ENCODE measurements at regions not wholly inside any gene's neighbourhood (a gene's known extent, or its start where the extent isn't known, plus 50 kb on each side); places are given as distances from the start of the nearest gene placed in this dataset.

DNA sequence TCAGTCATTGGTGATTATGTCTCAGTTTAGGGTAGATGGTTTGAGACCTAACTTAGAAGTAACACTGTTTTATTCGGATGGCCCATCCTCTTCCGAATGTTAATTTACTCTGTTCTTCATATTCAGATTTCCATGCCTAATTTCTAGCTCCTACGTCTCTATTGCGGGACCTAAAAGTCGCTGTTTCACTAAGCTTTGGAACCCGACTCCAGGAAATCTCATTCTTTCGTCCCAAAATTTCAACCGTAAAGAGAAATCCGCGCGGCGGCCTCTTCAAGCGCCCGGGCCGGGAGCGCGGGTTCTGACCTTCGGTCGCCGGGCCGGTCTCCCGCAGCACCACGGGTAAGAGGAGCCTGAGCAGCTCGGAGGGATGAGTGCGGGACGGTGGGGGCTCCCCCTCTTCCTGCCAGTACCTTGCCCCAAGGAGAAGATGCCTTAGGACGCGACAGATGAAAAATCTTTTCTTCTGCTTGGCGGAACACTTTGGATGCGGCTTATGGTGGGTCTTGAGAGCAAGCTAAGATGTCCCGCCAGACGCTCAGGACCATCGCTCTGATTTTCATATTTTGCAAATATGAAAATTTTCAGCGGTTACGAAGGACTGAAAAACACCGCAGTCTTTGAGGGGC, 128.7 kb downstream of the PPIAL4G start:
- no peak for ATAC-seq

More for the DNA sequence above, 128.7 kb downstream of the PPIAL4G start:
- Histone ChIP-seq H3K4me1 (ENCODE audit: control insufficient read depth, insufficient read depth, low read length) (peaks cover 10% of the 10 kb centered on the region), H3K4me3 (ENCODE audit: low read depth in 2 of 2, low read length in 2 of 2) (no peak overlapping the region), H3K9me3 (ENCODE audit: control insufficient read depth, insufficient read depth, low read depth, low read length) (no peaks in the 10 kb centered on the region), H3K27ac (ENCODE audit: low read length) (no peak overlapping the region), H3K27me3 (ENCODE audit: control insufficient read depth, insufficient read depth, low read length) (peaks cover 2% of the 10 kb centered on the region; the same call in 1 of the 2 replicates), H3K36me3 (ENCODE audit: control insufficient read depth, insufficient read depth, low read length) (no peaks in the 10 kb centered on the region)
- TF ChIP-seq TCF7L2 (IDR thresholded peaks at IDR 0.05; ENCODE audit: low read depth, low read length) = no peak
- no peak for TF ChIP-seq REST (IDR thresholded peaks at IDR 0.05; ENCODE audit: insufficient read depth in 1 of 2, low read depth in 2 of 2, low read length in 1 of 2)
- no peak for TF ChIP-seq POLR2AphosphoS5 (IDR thresholded peaks at IDR 0.05; ENCODE audit: low read depth, low read length)
- no peak for TF ChIP-seq SIN3A (IDR thresholded peaks at IDR 0.05; ENCODE audit: borderline replicate concordance, insufficient read depth, low read depth, low read length)
- TF ChIP-seq CTCF (IDR thresholded peaks at IDR 0.05) = no peak
- no TSS peak for BruUV-seq (replicated peaks)
- CTCF ChIA-PET = interaction anchor here (0.5 to 1.0 kb wide), 2 partner anchors 9 to 24 kb away, joined by 3 to 4 read pairs; no protein-coding TSS in a partner anchor
- DNase-seq (ENCODE audit: low read depth, low spot score) = no peak
- intact Hi-C loops (cut with micrococcal nuclease; ENCODE audit: unreplicated experiment) = loop anchor here (10.0 kb wide), 1 partner anchor 60 kb away; no protein-coding TSS in a partner anchor
- POLR2A ChIA-PET = interaction anchor here (1.5 kb wide), 1 partner anchor 34 kb away, joined by 3 read pairs; no protein-coding TSS in a partner anchor
- in situ Hi-C loops (cut with HindIII; ENCODE audit: low pct_unique_long_range_greater_than_20kb, low sequenced_read_pairs) = no loop called here
